AG04450 (cell line): ENCODE measurements at regions not wholly inside any gene's neighbourhood (a gene's known extent, or its start where the extent isn't known, plus 50 kb on each side); places are given as distances from the start of the nearest gene placed in this dataset.

Source experiments
- CTCF ChIA-PET: fragments of 300-600, 350-600 bp; formaldehyde crosslinking; extraction: SDS; loops from one replicate; lab custom pipeline; 2022; ENCODE audit warnings: antibody characterized with exemption, inconsistent platforms; lab: Charles Lee
- POLR2A ChIA-PET: fragments of 350-600 bp; formaldehyde crosslinking; extraction: SDS; loops from one replicate; lab custom pipeline; 2021; ENCODE audit warnings: antibody characterized with exemption, inconsistent platforms; lab: Yijun Ruan, JAX
- DNase-seq: peaks from one replicate; pipeline ENCODE4 v3.0.0-alpha.2; 2011; ENCODE audit warnings: low read depth, low spot score
- H3K27ac ChIP-seq: one replicate; pipeline ENCODE4 v1.5.1; 2012; ENCODE audit warnings: low read depth, low read length, control low read depth
- H3K27me3 ChIP-seq: one replicate; pipeline ENCODE4 v1.6.0; 2012; ENCODE audit warnings: low read length; ENCODE audit not compliant: control insufficient read depth, insufficient read depth
- H3K4me3 ChIP-seq: 2 replicates; pipeline ENCODE4 v1.5.1; 2011; ENCODE audit warnings: mild to moderate bottlenecking, low read depth, low read length, control low read depth
- H3K9me3 ChIP-seq: 2 replicates; pipeline ENCODE4 v1.5.1; 2012; ENCODE audit warnings: low read length; ENCODE audit not compliant: control insufficient read depth, insufficient read depth
- TF ChIP-seq, protein P1 (sequence below): IDR thresholded peaks from 2 replicates; pipeline ENCODE4 v1.5.1; 2011; ENCODE audit warnings: low read depth, low read length, control low read depth, inconsistent platforms

DNA sequence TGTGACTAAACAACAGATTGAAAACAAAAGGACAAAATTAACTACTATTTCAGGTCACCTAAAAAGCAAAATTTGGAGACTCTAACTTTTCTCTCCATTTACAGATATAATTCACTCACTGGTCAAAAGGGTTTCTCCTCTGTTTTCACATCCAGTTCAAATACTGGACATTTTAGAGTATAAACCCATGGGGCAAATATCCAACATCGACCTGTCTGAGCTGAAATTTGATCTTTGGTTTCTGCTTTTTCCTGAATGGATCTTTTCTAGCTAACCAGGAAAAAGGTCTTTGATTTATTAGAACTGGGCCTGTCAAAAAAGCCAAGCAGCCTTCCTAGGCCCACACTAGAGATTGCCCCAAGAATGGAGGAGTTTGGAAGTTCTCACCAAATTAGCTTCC, 69.3 kb upstream of the SATB2 start:
- TF ChIP-seq, protein P1, sequence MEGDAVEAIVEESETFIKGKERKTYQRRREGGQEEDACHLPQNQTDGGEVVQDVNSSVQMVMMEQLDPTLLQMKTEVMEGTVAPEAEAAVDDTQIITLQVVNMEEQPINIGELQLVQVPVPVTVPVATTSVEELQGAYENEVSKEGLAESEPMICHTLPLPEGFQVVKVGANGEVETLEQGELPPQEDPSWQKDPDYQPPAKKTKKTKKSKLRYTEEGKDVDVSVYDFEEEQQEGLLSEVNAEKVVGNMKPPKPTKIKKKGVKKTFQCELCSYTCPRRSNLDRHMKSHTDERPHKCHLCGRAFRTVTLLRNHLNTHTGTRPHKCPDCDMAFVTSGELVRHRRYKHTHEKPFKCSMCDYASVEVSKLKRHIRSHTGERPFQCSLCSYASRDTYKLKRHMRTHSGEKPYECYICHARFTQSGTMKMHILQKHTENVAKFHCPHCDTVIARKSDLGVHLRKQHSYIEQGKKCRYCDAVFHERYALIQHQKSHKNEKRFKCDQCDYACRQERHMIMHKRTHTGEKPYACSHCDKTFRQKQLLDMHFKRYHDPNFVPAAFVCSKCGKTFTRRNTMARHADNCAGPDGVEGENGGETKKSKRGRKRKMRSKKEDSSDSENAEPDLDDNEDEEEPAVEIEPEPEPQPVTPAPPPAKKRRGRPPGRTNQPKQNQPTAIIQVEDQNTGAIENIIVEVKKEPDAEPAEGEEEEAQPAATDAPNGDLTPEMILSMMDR, result no peak
- H3K4me3 ChIP-seq, result no peak overlapping the region
- ChIA-PET POLR2A (no interaction called here), CTCF (no interaction called here)
- no peak for DNase-seq
- no peak overlapping the region for H3K27ac ChIP-seq
- H3K27me3 ChIP-seq, result no peaks in the 10 kb centered on the region
- no peaks in the 10 kb centered on the region for H3K9me3 ChIP-seq

DNA sequence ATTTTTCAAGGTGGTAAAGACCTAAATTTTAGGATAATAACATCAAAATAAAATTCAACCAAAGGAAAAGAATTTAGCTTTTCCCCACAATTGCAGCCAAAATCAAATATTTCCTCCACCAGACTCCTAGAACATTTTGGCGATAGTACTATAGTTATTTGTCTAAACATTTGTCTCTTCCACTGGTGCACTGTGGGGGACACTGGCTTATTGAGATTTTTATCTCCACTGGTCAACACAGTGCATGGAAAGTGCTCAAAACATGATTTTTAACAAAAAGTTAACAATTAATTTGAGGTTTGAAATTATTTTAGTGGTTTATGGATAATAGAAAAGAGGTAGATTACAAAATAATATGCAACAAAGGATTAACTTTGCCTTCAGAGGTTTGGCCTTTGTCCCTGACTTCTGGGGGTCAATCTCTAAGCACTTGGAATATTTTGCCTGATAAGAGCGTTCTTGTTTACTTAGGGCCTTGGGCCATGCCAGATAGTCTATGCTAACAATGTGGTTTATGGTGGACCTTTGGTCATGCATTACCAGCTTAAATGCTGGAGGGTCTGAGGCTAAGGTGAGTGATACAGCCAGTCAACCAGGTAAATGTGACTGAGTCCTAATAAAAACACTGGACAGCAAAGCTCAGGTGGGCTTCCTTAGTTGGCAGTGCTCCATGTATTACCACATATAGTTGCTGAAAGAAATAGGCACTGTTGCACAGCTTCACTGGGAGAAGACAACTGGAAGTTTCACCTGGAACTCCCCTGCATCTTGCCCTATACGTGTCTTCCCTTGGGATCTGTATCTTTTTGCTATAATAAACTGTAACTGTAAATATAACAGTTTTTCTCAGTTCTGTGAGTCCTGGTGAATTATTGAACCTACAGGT, 67.2 kb upstream of the SATB2 start:
- TF ChIP-seq, protein P1, result no peak
- no peak for DNase-seq
- no peaks in the 10 kb centered on the region for H3K9me3 ChIP-seq
- ChIA-PET CTCF (no interaction called here), POLR2A (interaction anchor here (0.6 kb wide), 1 partner anchor 399 kb away, joined by 3 read pairs; no protein-coding TSS in a partner anchor)
- H3K27ac ChIP-seq, result no peak overlapping the region
- no peaks in the 10 kb centered on the region for H3K27me3 ChIP-seq
- H3K4me3 ChIP-seq, result no peak overlapping the region

DNA sequence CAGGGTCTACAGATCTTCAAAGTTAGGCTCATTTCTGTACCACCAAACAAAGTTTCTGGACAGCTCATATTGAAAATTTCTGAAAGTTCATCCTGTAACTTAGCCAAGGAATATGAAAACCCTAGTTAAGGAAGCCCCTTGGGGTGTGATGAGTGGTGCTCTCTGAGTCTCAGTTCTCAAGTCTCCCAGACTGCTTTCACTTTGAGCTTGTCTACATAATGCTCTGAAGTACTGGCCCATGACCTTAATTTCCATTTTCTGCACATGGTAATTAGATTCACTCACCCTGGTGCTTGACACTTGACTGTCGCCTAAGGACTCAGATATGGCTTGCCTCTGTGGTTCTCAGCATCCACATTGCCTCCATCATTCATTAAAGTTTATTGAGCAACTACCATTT, 51.7 kb upstream of the SATB2 start:
- Histone ChIP-seq H3K9me3 (no peaks in the 10 kb centered on the region), H3K27ac (no peak overlapping the region), H3K27me3 (no peaks in the 10 kb centered on the region), H3K4me3 (no peak overlapping the region)
- CTCF ChIA-PET, result interaction anchor here (1.9 to 2.5 kb wide), 2 partner anchors 21 to 38 kb away, joined by 5 to 9 read pairs; no protein-coding TSS in a partner anchor
- TF ChIP-seq, protein P1, result no peak
- DNase-seq, result no peak
- POLR2A ChIA-PET, result no interaction called here
